GM13976 (cell line): ENCODE measurements at regions not wholly inside any gene's neighbourhood (a gene's known extent, or its start where the extent isn't known, plus 50 kb on each side); places are given as distances from the start of the nearest gene placed in this dataset.

Source experiments
- DNase-seq: peaks from one replicate; pipeline ENCODE4 v3.0.0; 2012; ENCODE audit warnings: low spot score
- CTCF ChIP-seq: IDR thresholded peaks from 2 replicates; pipeline ENCODE4 v1.5.1; 2012; ENCODE audit warnings: borderline replicate concordance, mild to moderate bottlenecking; ENCODE audit not compliant: insufficient read depth; ENCODE audit errors: extremely low read depth, missing control alignments, control extremely low read depth
- in situ Hi-C: fragments of 300-500 bp; cut with MboI; formaldehyde crosslinking; loops from one replicate; pipeline ENCODE4 v1.12.0; 2022; ENCODE audit warnings: low sequenced_read_pairs, mixed read lengths, inconsistent platforms; ENCODE audit not compliant: unreplicated experiment

GRCh38 chr7:42338916-42339540 is 102.0 kb upstream of the GLI3 start:
- DNase-seq, result no peak
- in situ Hi-C loops, result no loop called here
- TF ChIP-seq CTCF, result no peak

DNA sequence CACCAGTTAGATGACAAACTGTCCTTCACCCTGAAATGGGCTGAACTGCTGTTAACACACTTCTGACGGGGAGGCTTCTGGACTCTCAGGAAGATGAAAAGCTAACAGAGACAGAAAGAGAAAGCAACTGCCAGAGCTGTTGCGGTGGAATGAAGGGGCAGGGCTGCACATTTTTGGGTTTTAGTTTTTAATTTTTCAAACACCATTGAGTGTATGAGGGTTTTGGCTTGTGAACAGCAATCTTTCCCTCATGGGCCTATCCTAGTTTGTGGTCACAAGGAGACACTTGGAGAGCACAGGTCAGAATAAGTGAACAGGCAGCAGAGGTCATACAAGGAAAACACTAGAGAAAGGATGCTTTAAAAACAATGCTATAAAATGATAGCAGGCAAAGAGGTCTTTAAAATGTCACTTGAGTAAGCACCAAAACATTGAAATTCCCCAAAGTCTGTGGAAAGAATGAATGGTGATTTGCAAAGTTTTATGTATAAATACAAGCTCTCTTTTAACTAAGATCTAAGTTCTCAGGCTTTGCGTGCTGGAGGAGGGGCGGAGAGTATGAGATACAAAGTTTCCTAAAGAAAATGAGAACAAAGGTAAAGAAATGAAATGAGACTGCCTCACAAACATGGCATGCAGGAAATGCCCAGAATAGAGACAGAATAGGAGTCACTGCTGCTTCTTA is 101.4 kb upstream of the GLI3 start:
- no peak for TF ChIP-seq CTCF
- no peak for DNase-seq

GRCh38 chr7:42337225-42337905 is 100.4 kb upstream of the GLI3 start:
- in situ Hi-C loops, result no loop called here
- no peak for DNase-seq
- TF ChIP-seq CTCF, result no peak

More for the DNA sequence above, 101.4 kb upstream of the GLI3 start:
- in situ Hi-C loops, result no loop called here

GRCh38 chr7:42332605-42333222 is 95.7 kb upstream of the GLI3 start:
- TF ChIP-seq CTCF, result no peak
- in situ Hi-C loops, result no loop called here
- DNase-seq, result no peak

GRCh38 chr7:42319631-42320030 is 82.6 kb upstream of the GLI3 start:
- TF ChIP-seq CTCF, result no peak
- no peak for DNase-seq
- in situ Hi-C loops, result no loop called here

DNA sequence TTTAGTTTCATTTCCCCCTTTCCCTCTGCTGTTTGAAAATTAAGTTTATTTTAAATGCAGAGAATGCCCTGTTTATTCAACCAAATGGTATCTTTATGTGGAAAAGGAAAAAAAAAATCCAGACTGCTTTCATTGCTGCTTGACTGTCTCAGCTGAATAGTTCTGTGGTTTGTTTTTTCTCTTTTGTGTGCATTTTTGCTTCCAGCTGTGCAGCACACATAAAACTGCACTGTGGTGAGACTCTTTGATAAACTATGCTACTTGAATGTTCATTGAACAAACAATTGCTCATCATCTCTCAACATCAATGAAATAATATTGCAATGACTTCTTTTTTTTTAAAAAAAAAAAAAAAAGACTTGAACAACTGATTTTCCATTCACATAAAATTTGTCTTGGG is 78.6 kb upstream of the GLI3 start:
- in situ Hi-C loops, result no loop called here
- no peak for DNase-seq
- no peak for TF ChIP-seq CTCF
